BE2C (cell line): ENCODE measurements at regions not wholly inside any gene's neighbourhood (a gene's known extent, or its start where the extent isn't known, plus 50 kb on each side); places are given as distances from the start of the nearest gene placed in this dataset.

Experiments
- DNase-seq: peaks from one replicate; pipeline ENCODE4 v3.0.0-alpha.2; 2020
- H3K27me3 ChIP-seq: fragments of 250-450 bp; sonication (Bioruptor Pico); 2 replicates; pipeline ENCODE4 v1.5.1; 2020; ENCODE audit warnings: mild to moderate bottlenecking
- H3K36me3 ChIP-seq: fragments of 250-450 bp; sonication (Bioruptor Pico); 2 replicates; pipeline ENCODE4 v1.5.1; 2020; ENCODE audit warnings: mild to moderate bottlenecking
- H3K4me1 ChIP-seq: fragments of 250-450 bp; sonication (Bioruptor Pico); 2 replicates; pipeline ENCODE4 v1.5.1; 2020
- H3K4me3 ChIP-seq: 2 replicates; pipeline ENCODE4 v1.5.1; 2011; ENCODE audit warnings: low read depth, low read length
- H3K9me3 ChIP-seq: fragments of 250-450 bp; sonication (Bioruptor Pico); 2 replicates; pipeline ENCODE4 v1.5.1; 2020
- TF ChIP-seq, protein P1 (sequence below): IDR thresholded peaks from 2 replicates; pipeline ENCODE4 v1.5.1; 2012; ENCODE audit warnings: mild to moderate bottlenecking, low read depth, low read length

DNA sequence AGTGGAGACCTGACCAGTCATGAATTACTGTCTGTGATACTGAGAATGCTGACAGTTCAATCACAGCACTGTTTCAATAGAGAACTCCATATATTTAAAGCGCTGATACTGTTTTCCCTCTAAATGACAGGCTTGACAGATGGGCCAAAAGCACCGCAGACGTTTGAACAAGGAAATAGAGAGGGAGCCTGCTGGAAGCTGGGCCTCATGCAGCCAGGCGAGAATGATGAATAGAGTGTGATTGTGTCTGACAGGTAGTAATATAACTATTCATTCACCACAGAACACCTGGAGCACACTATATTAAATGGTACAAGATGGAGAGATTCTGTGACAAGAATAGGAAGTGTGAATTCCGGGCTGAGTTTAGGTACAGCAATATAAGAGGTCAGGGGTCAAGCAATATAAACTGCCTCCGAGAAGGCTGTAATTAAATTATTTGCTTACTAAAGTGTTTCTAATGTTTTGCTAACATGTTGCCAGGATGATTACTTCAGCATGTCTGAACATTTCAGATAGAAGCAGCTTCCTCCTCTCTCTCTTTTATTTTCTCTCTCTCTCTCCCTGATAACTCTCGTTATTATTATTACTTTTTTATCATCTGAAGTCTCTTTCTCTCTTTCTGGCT, 297.7 kb downstream of the CSNK1G3 start:
- no peaks in the 10 kb centered on the region for H3K9me3 ChIP-seq
- no peaks in the 10 kb centered on the region for H3K36me3 ChIP-seq
- no peak overlapping the region for H3K4me3 ChIP-seq
- no peaks in the 10 kb centered on the region for H3K27me3 ChIP-seq
- TF ChIP-seq, protein P1, sequence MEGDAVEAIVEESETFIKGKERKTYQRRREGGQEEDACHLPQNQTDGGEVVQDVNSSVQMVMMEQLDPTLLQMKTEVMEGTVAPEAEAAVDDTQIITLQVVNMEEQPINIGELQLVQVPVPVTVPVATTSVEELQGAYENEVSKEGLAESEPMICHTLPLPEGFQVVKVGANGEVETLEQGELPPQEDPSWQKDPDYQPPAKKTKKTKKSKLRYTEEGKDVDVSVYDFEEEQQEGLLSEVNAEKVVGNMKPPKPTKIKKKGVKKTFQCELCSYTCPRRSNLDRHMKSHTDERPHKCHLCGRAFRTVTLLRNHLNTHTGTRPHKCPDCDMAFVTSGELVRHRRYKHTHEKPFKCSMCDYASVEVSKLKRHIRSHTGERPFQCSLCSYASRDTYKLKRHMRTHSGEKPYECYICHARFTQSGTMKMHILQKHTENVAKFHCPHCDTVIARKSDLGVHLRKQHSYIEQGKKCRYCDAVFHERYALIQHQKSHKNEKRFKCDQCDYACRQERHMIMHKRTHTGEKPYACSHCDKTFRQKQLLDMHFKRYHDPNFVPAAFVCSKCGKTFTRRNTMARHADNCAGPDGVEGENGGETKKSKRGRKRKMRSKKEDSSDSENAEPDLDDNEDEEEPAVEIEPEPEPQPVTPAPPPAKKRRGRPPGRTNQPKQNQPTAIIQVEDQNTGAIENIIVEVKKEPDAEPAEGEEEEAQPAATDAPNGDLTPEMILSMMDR = no peak
- peaks cover 11% of the 10 kb centered on the region for H3K4me1 ChIP-seq
- peak; percentile 19 for DNase-seq

DNA sequence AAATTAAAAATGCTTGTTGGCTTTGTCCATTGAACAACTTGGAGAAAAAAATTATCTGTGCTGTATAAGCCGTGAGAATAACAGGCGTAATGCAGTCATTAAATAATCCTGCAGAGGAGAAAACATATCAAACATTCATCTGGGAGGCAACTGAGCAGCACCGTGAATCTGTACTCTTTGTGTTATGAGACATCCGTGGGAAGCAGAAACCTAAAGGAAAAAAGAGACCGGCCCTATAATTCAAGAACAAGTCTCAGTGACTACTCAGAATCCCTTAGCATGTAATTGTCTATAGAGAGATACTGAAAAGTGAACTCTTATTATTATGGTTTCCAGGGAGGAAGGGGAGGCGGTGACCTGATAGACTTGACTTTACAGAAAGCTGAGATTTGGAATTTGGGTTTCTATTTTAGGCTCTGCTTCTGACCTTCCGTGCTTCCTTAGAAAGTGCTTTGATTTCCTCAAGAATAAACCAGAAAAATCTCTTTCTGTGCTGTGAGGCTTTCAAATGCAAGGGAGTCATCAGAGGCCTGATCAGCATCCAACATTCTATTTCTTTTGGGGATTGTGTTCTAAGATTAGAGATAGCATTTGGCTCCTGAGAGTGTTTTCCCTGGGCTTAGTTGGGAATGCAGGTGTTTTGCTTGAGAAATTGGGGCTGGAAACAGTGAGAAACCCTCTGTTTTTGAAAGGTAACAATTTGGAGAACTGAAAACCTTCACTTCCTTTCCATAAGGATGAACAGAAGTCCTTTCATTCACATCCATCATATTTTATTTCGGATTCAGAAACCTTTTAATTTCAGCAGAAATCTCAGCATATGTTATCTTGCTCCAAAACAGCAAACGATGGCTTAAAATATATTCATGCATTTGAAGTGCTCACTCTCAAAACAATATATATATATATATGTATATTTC, 296.7 kb downstream of the CSNK1G3 start:
- Histone ChIP-seq H3K27me3 (no peaks in the 10 kb centered on the region), H3K9me3 (no peaks in the 10 kb centered on the region), H3K4me3 (no peak overlapping the region), H3K36me3 (no peaks in the 10 kb centered on the region), H3K4me1 (peaks cover 3% of the 10 kb centered on the region)
- TF ChIP-seq, protein P1 = no peak
- no peak for DNase-seq

DNA sequence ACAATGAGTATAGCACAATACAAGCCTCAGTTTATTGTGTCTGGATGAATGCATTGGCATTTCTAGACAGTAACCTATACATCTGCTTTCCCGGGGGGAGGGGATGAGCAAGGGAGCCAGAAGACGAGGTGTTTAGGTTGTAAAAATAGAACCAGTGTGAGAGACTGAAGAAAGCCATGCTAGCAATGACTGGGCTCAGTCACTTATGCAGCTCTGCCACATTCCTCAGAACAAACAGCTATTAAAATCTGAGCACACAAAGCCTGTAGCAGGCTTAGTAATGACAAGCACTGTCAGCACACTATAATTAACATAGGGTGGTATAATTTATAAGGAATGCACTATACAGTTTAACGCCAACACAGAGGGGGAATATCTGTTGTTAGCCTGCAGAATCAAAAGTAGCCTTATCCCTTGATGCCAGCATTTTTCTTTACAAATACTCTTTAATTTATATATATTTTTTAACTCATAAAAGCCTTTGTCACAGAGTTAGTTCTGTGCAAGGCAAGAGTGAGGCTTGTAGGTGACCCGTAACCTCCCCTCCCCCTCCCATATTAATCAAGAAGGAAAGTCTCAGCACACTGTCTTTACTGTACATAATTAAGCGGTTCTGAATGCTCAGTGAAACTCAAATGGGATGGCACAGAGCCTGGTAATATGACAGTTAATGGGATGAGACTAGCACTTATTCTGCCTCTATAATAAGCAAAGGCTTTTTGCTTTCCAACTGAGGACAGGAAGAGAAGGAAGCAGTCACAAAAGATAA, 295.4 kb downstream of the CSNK1G3 start:
- Histone ChIP-seq H3K4me1 (no peaks in the 10 kb centered on the region; the same call in 1 of the 2 replicates), H3K27me3 (no peaks in the 10 kb centered on the region), H3K36me3 (no peaks in the 10 kb centered on the region), H3K4me3 (no peak overlapping the region), H3K9me3 (no peaks in the 10 kb centered on the region)
- TF ChIP-seq, protein P1 = no peak
- DNase-seq = no peak

DNA sequence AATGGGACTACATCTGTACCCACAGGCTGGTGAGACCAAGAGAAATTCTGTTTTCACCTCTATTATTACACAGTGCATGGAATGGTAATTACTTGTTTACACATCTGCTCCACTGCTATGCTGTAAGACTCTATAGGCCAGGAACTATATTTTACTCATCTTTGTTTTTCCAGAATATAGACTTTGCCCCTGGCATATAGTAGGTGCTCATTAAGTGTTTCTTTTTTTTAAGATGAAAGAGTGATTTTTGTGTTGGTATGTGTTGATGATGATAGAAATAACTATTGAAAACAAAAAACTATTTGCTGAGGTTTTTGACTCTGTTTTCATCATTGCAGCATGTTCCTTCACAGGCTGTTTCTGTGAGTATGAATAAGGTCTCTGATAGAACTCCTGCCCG, 294.7 kb downstream of the CSNK1G3 start:
- DNase-seq = no peak
- Histone ChIP-seq H3K4me1 (no peaks in the 10 kb centered on the region; the same call in 1 of the 2 replicates), H3K4me3 (no peak overlapping the region), H3K36me3 (no peaks in the 10 kb centered on the region), H3K27me3 (no peaks in the 10 kb centered on the region), H3K9me3 (no peaks in the 10 kb centered on the region)
- TF ChIP-seq, protein P1 = no peak

DNA sequence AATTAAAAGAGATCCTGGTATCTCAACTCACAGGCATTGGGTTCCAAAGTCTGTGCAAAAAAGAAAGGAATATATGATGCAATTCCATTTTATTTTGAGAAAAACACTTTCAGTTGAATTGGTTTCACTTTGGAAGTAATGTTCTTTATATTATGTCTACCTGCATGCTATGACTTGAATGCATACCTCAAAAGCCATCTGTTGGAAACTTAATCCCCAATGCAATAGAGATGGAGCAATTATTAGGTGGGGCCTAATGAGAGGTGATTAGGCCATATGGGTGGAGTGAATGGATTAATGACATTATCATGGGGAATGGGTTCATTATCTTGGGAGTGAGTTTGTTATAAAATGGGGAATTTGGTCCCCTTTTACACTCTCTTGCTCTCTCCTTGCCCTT, 293.3 kb downstream of the CSNK1G3 start:
- Histone ChIP-seq H3K36me3 (no peaks in the 10 kb centered on the region), H3K27me3 (no peaks in the 10 kb centered on the region), H3K4me3 (no peak overlapping the region), H3K9me3 (no peaks in the 10 kb centered on the region), H3K4me1 (no peaks in the 10 kb centered on the region; the same call in 1 of the 2 replicates)
- TF ChIP-seq, protein P1 = no peak
- DNase-seq = no peak
